ENCODE measurements at regions not wholly inside any gene's neighbourhood (a gene's known extent, or its start where the extent isn't known, plus 50 kb on each side); places are given as distances from the start of the nearest gene placed in this dataset.

DNA sequence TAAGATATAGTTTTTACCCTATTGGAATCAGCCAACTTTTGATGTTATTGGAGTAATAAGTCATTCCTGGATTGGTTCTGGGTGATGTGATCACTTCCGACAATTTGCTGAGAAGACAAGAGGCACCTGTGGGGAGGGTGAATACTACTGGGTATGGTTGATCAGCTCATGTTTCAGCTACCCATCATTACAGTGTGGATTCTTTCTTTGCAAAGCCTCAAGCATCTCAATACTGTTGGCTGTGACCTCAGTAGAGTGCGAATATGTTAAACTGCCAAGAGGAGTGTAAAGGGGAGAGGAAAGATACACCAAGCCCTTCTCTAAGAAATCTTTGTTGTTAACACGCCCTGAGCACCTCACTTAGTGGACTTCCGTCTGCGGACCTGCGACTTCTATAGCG, 317.7 kb downstream of the TDRD15 start:
- TF ChIP-seq PKNOX1 (IDR thresholded peaks at IDR 0.05) (no peak), BHLHE40 (IDR thresholded peaks at IDR 0.05; ENCODE audit: borderline replicate concordance) (no peak), FOXA1 (IDR thresholded peaks at IDR 0.05) (no peak), SP1 (IDR thresholded peaks at IDR 0.05) (no peak), ZNF384 (IDR thresholded peaks at IDR 0.05) (no peak), FOXM1 (IDR thresholded peaks at IDR 0.05; ENCODE audit: borderline replicate concordance) (no peak)
